Heart left ventricle (tissue), 13 donors: ENCODE measurements at regions not wholly inside any gene's neighbourhood (a gene's known extent, or its start where the extent isn't known, plus 50 kb on each side); places are given as distances from the start of the nearest gene placed in this dataset.

Experiments used
- CTCF ChIP-seq, 12 donors: fragments of 200-600 bp; sonication (generic) in 4 of 12; IDR thresholded peaks; one replicate each; pipeline versions ENCODE4 v1.5.0 to v1.8.0; 2018 to 2022; ENCODE audit warnings: antibody characterized with exemption in 12 of 12, mild to moderate bottlenecking in 5 of 12
- POLR2A ChIP-seq, 2 donors: fragments of 450-650 bp; IDR thresholded peaks; one replicate each; pipeline ENCODE4 v1.6.1; 2017; ENCODE audit warnings: antibody characterized with exemption in 2 of 2, mild to moderate bottlenecking in 2 of 2, moderate library complexity in 2 of 2
- donor health status: ischemic (EF 13 %, LVEDD 7.1; RV severe dilation, severe dysfunction).
- donor health status: DM: no; HTN: yes; CAD: no.
- donor health status: DM: no; HTN: no; CAD: no.
- donor health status: ischemic (EF 25% LVEDD 6.9; RV normal size, moderate dysfunction).
- donor health status: ischemic (EF 25% LVEDD 5.7; RV mildly dilated, moderate dysfunction).
- donor health status: ischemic (EF 35%, LVEDD 5.7; RV mildly dilated, moderate dysfunction).
- donor health status: nonischemic (EF 11% LVEDD 7.7; RV severe dilation, severe dysfunction).
- donor health status: DM: yes; HTN: yes; CAD: no.
- donor health status: PGD.
- donor health status: ischemic (EF 29% LVEDD 5.4; RV normal size, mild dysfunction).
- donor health status: nonischemic (EF 23%, LVEDD 6.1; RV moderate dilation, normal function).

GRCh38 chrX:5236749-5237148 is 991.9 kb downstream of the NLGN4X start:
- no peak for TF ChIP-seq CTCF (IDR thresholded peaks at IDR 0.05)
- no peak for TF ChIP-seq POLR2A (IDR thresholded peaks at IDR 0.05)
